GM18508 (cell line): ENCODE measurements at regions not wholly inside any gene's neighbourhood (a gene's known extent, or its start where the extent isn't known, plus 50 kb on each side); places are given as distances from the start of the nearest gene placed in this dataset.
"Not testable (repeated sequence)": the region's sequence is repeated elsewhere in the genome, so short reads cannot be mapped to it uniquely, and the experiment has no call there.

Experiments used
- ATAC-seq: cut with Tn5 transposase; IDR thresholded peaks from one replicate; pipeline ENCODE4 v1.9.1; 2021; ENCODE audit warnings: moderate number of reproducible peaks; ENCODE audit not compliant: insufficient read depth, unreplicated experiment

DNA sequence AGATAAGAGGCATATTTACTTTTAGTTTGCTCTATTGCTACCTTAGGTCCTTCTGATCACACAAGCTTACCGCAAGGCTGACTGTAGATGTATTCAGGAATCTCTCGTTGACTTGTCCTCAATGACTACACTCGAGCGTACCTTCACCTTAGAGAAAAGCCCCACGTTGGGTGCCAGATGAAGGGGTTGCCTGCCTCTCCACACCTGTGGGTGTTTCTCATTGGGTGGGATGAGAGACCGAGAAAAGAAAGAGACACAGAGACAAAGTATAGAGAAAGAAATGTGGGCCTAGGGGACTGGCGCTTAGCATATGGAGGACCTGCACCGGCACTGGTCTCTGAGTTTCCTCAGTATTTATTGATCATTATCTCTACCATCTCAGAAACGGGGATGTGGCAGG is 51.8 kb downstream of the ASCL4 start:
- no peak for ATAC-seq

DNA sequence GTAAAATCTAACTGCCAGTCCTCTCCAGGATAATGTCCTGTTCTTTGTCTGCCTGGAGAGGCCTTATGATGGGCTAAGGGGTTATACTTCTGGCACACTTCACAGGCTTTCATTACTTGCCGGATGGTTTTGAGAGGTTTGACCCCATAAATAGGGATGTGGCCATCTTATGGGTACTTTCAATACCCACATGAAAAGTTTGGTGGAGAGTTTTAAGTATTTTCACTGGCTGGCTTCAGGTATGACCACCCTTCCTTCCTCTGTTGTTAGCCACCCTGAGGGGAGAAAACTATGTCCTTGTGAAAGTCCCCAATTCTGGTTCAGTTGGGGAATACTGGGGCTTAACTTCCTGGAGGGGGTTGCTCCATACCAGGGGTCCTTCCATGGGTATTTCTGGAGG is 54.8 kb downstream of the ASCL4 start:
- ATAC-seq, result no peak

- ATAC-seq, result no peak
Observed at GRCh38 chr12:107832441-107832840, 57.9 kb downstream of the ASCL4 start.

DNA sequence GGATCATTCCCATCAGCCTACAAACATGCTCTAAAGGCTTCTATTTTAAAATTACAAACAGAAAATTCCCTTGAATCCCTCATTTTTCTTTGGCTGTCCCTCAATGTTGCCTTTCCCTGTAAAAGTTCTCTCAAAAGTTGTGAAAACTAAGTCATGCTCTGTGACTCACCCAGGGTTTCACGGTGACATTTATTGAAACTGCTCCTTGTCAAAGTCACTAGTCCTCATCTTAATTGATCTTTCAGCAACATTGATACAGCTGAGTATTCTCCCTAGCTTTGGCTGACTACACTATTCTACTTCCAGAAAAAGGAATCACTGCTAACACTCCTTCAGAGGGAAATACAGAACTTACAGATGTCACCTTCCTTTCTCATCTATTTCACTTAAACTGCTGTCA is 65.7 kb downstream of the ASCL4 start:
- no peak for ATAC-seq

- no peak for ATAC-seq
Observed at GRCh38 chr12:107843351-107844311, 69.1 kb downstream of the ASCL4 start.

- ATAC-seq, result no peak
Observed at GRCh38 chr12:107844312-107844921, 69.9 kb downstream of the ASCL4 start.

DNA sequence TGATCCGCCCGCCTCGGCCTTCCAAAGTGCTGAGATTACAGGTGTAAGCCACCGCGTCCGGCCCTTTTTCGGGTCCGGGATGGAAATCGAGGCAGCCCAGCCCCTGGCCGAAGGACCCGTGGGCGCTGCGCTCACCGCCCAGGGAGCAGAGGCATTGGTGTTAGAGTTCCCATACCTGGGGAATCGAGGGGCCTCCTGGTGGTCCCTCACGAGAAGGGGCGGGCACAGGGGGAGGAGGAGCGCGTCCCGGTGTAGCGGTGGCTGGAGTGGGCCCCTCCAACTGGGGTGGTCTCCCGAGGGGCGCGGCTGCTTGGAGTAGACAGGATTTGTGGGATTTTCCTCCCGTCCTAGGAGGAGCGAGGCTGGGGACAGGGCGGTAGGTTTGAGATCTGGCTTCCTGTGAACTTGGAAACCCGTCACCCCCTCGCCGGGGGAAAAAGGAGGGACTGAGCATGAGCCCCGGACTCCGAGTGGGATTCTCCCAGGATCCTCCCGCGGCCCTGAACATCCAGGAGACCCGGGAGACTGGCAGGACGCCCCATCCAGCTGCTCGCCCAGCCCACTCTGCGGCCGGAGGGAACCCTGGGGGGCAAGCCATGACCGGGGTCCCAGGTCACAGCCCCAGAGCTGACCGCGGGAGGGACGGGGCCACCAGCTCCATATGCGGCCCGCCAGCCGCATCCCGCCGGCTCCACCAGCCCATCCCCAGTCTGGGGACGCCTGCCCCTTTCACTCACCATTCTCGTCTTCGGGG is 70.9 kb downstream of the ASCL4 start:
- no peak for ATAC-seq

- ATAC-seq, result no peak
Observed at GRCh38 chr12:107845980-107846659, 71.6 kb downstream of the ASCL4 start.

DNA sequence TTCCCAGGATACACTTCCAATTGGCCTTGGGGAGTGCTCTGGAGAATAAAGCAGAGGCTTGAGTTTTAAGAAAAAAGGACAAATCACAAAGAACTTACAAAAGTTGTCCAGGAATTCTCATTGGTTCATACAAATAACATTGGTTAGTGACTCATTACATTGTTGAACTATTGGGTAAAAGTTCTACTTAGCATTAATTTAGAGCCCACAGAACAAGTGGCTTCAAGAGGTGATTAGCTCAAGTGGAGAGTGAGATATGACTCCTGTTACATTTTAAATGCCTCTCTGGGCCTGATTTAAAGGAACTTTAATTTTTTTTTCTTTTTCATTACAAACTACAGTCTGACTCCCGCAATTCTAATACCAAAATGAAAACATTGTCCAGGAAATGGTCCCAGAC is 72.9 kb downstream of the ASCL4 start:
- ATAC-seq, result no peak

DNA sequence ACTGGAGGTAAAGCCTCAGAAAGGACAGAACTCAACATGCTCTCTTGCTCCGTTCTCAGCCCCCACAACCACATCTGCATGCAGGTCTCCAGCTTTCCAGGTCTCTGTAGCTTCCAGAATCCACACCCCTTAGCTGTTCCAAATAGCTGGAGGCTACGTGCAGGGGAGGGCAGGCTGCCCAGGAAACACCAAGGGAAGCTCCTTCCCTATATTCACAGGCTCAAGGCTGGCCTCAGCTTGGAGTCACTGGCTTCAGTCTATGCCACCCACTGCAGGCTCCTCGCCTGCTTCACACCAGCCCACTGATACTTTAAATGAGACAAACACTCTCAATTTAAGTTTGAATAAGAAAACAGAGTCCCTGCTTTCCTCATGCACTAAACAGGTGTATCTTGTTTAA is 73.3 kb downstream of the ASCL4 start:
- no peak for ATAC-seq

DNA sequence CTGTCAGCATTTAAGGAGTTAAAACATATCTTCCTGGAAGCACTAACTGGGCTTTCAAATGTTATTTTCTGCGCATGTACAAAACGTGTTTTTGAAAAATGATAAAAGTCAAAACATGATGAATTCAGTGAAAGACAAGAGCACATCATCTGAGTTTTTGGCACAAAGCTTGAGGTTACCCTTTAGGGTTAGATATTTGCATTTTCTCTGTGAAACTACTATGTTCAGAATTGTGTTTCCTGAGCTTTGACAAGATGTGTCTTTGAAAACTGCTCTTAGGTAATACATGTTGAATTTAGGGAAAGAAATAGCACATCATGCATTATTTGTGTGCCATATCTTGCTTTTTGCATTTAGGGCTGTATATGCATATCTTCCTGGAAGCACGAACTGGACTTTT is 79.0 kb downstream of the ASCL4 start:
- no peak for ATAC-seq

GRCh38 chr12:107855471-107855870 is 81.0 kb downstream of the ASCL4 start:
- no peak for ATAC-seq

DNA sequence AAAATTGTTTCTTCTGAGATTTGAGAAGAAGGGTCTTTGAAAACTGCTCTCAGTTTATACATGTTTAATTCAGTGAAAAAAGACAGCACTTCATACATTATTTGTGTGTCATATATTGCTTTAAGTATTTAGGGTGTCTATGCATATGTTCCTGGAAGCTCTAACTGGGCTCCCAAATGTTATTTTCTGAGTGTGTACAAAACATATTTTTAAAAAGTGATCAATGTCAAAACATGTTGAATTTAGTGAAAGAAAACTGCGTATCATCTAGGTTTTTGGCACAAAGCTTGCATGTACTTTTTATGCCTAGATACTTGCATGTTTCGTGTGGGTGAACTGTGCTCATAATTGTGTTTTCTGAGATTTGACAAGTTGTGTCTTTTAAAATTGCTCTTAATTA is 81.6 kb downstream of the ASCL4 start:
- ATAC-seq, result no peak

GRCh38 chr12:107857191-107857590 is 82.7 kb downstream of the ASCL4 start:
- ATAC-seq, result no peak

DNA sequence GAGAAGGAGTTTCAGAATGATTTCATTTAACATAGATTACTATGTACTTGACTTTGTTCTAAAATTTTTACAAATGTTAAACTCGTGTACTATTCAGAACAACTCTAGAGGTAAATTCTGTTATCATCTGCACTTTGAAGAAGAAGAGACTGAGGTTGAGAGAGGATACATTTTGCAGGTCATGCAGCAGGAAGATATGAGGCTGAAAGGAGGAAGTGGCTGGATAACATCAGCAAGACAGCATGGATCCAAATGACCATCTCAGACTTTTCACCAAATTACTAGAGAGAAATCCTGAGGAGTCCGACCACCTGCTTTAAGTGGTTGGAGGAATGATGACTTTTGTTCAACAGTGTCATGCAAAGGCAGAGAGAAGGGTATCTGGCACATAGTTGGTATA is 84.9 kb downstream of the ASCL4 start:
- ATAC-seq, result no peak

DNA sequence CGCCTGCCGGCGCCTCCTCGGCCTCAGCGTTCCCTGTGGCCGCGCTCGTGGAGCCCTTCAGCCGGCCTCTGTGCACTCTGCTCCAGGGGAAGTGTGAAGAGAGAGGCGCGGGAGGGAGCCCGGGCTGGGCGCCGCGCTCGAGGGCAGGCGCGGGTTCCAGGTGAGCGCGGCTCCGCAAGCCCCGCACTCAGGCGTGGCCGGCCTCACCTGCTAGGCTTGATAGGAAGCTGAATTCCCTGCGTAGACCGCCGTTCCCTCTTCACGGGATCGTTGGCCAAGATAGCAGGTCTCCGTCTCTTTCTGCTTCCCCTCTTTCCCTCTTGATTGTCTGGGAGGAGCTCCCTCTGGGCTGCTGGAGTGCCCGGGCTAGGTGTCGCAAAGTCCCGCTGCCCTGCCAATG is 89.7 kb downstream of the ASCL4 start:
- no peak for ATAC-seq

- not testable (repeated sequence) for ATAC-seq
Observed at GRCh38 chr12:107864727-107865126, 90.2 kb downstream of the ASCL4 start.

DNA sequence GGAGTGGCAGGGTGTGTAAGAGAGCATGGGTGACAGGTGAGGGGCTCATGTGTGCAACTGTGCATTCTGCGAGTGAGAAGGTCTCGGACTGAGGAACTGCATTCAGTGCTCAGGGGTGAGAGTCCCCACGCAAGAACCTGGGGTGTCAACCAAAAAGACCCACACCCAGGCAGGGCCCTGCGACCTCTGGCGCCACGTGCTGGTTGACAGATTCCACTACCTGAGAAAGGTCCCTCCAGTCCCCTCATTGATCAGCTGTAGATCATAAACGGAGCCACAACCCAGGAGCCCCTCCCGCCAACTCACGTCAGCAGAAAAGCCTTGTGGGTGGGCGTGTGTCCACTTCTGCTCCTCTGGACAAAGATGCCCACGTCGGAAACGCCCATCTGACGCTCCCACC is 98.7 kb downstream of the ASCL4 start:
- no peak for ATAC-seq

DNA sequence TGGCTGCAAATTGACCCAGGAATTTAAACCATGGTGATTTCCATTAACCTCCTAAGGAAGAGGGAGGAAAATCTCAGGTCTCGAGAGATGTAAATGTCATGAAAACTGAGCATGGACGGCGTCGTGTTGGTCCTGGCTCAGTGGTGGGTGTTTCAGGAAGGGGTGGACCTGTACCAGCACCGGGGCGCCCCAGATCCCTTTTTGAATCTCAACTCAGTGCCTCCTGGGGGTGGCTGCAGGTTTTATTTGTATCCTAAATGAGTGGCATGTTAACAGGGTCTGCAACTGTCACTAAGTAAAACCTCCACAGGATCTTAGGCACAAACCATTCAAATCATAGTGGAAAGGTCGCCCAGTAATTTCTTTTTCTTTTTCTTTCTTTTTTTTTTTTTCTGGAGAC is 101.3 kb downstream of the ASCL4 start:
- no peak for ATAC-seq
